Hematopoietic multipotent progenitor cell (in vitro differentiated cells): ENCODE measurements at regions not wholly inside any gene's neighbourhood (a gene's known extent, or its start where the extent isn't known, plus 50 kb on each side); places are given as distances from the start of the nearest gene placed in this dataset.

Experiments used
- DNase-seq, 3 donors: peaks; one replicate each; pipeline ENCODE4 v3.0.0-alpha.2; 2011 to 2015; ENCODE audit warnings: low read depth in 2 of 3, low spot score in 2 of 3

DNA sequence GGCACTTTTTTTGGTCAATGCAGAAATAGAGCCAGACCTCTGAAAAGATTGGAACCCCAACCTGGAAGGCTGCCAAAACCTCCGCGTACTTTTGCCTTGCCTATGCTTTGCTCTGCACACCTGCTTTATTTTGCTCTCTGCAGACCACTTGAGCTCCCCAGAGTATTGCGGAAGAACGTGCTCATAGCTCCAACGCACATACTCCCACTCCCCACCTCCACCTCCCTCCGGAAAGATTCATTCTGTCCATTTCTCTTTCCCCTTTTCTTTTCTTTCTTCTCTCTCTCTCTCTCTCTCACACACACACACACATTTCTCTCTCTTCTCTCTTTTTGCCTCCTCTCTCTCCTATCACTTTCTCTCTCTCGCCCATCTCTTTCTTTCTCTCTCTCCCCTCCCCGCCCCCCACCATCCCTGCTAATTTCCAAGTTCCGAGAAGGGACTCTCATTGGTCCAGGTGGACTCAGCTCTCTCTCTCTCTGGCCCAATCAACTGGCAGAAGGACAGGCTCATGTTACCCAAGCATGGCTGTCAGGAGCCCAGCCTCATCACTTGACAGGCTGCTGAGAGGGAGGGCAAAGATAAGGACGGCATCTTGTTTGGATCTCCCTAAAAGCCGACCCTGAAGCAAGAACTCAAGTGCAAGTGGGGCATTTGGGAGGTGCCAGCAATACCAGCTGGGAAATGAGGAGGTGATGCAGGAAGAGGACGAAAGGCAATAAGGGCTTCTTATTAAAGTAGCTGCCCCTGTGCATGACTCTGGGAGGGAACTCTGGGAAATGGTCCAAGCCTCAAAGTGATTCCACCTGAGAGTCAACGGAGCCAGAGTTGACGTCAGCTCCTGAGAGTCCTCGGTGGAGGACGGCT is 246.1 kb downstream of the LY86 start:
- DNase-seq, result no peak

DNA sequence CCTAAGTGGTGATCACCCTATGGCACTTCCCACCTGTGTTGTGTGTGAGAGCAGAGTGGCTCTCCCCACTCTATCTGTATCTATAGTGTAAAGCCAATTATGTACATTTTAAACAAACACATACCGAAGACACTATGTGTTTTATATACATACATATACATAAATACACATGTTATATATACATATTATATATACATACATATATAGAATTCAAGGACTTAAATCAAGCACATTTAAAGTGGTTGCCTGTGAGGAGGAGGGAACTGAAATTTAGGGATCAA is 246.6 kb downstream of the LY86 start:
- DNase-seq, result no peak

DNA sequence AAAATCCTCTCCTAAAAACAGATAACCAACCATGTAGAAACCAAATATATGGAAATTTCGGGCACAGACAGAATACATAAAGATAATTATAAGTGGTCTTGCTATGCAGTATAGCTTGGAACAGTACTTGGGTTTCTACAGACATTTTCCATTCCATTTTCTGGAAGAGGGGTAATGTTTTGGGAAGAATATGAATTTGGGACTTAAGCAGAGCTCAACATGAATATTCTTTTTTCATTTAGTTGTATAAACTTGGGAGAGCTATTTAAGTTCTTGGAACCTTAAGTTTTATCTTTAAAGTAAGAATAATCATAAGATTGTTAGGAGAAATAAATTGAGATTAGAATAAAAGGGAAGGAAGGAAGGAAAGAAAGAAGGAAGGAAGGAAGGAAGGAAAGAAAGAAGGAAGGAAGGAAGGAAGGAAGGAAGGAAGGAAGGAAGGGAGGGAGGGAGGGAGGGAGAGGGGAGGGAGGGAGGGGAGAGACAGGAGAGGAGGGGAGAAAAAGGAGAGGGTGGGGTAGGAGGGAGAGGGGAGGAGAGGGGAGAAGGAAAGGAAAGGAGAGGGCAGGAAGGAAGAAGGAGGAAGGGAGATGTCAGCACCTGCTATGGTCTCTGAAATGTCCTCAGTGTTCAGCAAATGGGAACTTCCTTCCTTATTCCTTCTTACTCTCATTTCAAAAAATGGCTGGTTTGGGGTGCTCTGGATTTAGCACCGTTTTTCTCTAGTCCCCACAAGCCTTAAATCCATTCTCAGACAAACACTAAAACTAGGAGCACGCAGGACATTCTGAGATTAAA is 248.3 kb downstream of the LY86 start:
- DNase-seq, result no peak

DNA sequence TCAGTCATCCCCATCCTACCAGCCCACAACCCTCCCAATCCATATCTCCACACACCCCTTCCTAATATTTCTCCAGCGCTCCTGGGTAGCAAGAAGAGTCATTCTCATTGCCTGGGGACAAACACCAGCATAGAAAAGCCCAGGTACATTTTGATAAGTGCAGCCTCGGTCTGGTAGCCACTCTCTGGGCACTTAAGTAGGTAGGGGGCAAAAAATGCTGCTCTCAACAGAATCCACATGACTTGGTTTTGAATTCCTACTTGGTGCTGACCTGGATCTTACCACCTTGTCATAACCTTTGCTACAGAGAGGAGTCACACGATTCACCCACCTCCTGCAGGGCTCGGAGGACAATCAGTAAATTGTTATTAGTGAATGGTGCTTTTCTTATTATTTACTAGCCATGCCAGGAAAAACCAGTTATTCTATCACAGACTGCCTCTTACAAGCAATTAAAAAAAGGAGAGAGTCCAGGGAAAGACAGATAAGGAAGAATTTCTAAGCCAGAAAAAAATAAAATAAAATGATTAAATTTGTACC is 249.1 kb downstream of the LY86 start:
- no peak for DNase-seq

DNA sequence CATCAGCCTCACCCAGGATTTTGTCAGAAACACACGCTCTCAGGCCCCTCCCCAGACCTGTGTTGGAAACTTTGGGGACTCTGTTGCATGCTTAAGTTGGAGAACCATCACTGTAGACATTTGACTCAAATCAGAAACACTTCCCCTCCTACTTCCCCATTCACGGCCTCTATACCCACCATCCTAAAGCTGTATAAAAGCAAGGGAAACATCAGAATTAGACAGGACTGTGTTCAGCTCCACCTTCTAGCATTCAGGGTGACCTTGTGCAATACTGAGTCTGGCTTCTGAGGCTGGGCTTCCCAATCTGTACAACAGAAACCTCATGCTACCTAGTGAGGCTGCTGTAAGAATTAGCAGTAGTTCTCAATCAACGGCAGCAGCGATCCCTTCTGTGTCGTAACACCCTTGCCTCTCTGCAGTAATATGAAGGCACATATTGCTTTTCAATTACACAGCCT is 252.3 kb downstream of the LY86 start:
- peak in 1 of 3 donors; percentile 32 for DNase-seq

DNA sequence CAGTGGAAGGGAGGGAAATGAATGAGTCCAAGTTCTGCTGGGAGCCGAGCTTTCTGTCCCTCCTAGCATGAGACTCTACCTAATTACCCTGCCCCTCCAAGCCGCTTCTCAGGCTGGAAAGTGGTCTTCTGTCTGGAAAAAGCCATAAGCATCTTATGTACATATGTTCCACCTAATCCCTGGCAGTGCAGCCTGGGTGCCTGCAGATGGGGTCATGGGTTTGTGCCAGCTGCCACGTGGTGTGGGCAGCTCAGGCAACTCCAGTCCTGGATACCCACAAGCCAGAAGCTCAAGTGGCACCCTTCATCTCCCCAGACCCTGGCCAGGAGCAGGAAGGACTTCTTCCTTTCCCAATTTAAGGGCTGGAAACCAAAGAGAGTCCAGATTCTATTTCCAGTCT is 253.1 kb downstream of the LY86 start:
- peak in 1 of 3 donors; percentile 32 for DNase-seq

DNA sequence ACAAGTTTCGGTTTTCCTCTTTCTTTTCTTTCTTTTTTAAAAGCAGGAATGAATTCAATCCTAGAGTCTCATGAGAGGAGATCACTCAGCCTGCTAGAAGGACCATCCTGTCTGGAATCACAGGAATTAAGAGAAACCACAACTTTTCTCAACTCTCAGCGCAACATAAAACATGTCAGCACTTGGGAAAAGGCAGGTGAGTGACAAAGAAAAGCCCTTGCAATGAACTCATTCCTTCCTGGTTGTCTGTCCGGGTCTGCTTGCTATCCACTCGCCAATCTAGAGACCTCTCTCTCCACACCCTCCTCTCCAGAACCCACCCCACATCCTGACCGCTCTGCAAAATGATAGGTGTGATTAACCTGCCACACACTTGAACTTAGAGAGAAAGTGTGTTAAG is 253.8 kb downstream of the LY86 start:
- no peak for DNase-seq

DNA sequence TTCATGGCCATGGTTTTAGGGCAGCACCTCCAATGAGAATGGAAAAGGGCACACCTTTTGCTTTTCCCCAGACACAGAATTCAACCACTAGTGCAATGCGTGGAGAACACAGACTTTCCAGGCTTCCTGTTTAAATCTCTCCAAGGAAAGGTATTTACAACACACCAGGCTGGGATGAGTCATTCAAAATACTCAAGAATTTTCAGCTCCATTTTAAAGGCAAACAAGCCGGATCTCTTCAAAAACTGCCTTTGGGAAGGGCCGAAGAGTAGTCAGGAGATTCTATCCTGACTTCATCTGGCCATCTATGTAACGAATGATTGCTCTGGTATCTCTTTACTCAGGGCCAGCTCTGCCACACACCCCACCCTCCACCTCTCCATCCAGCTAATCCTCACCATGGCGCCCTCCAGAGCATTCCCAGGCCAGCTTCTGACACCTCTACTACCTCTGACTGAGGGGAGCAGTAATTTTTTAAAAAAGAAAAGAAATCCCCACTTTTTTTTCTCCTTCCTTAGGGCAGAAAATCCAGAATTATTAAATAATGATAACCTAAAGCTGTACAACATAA is 254.6 kb downstream of the LY86 start:
- DNase-seq, result no peak

DNA sequence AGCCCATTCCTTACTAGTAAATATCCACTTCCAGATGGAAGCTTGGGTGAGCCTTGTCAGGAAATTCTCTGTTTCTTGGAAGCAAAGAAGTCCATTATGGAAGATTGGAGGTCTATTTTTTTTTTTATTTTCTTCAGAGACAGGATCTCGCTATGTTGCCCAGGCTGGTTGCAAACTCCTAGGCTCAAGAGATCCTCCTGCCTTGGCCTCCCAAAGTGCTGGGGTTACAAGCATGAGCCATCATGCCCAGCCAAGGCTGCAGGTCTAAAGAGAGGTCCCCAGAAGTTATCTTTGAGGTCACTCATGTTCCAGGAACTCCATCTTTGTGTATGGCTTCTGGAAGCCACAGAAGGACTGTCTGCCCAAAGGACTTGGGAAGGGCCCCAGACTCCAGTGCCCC is 255.3 kb downstream of the LY86 start:
- no peak for DNase-seq

DNA sequence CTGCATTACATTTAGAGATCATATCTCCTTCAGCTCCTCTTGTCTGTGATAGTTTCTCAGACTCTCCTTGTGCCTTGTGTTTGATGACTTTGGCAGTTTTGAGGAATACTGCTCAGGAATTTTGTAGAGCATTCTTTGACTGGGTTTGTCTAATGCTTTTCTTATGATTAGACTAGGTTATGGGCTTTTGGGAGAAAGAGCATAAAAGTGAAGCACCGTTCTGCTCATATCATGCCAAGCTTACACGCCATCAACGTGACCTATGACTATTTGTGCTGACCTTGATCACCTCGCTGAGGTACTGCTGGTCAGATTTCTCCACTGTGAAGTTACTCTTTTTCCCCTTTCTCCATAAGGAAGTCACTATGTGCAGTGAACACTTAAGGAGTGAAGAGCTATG is 256.0 kb downstream of the LY86 start:
- DNase-seq, result no peak

DNA sequence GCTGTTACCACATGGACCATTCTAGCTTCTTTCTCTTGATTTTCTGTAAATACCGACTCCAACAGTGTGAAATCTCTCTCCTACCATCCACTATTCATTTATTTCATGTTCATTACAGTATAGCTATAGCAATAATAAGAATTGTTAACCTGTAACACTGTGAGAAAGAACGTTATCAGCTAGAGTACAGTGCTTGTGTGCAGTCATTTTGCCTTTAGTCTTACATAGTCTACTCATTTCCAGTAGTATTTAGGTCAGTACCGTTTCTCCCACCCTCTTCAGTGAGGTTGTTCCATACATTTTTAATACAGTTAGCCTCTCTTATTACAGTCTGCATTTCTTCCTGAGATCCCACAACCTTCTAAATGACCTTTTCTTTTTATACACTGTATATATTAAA is 257.1 kb downstream of the LY86 start:
- no peak for DNase-seq

DNA sequence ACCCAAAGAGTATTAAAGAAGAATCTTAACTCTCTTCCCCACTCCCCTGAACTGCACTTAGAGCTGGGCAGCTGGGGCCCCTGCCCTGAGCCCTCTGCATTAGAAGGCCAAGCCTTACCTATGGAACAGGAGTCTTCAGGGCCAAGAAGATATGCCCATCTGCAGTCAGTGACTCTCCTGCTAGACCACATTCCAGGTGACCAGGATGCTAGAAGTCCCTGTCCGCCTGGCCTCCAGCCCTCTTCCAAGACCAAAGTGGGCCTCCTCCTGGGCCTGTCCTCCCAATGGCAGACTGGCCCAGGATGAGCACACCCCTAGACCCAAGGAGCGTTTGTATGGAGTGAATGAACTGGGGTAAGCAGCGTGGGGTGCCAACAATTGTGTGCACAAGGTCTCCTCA is 259.1 kb downstream of the LY86 start:
- no peak for DNase-seq

DNA sequence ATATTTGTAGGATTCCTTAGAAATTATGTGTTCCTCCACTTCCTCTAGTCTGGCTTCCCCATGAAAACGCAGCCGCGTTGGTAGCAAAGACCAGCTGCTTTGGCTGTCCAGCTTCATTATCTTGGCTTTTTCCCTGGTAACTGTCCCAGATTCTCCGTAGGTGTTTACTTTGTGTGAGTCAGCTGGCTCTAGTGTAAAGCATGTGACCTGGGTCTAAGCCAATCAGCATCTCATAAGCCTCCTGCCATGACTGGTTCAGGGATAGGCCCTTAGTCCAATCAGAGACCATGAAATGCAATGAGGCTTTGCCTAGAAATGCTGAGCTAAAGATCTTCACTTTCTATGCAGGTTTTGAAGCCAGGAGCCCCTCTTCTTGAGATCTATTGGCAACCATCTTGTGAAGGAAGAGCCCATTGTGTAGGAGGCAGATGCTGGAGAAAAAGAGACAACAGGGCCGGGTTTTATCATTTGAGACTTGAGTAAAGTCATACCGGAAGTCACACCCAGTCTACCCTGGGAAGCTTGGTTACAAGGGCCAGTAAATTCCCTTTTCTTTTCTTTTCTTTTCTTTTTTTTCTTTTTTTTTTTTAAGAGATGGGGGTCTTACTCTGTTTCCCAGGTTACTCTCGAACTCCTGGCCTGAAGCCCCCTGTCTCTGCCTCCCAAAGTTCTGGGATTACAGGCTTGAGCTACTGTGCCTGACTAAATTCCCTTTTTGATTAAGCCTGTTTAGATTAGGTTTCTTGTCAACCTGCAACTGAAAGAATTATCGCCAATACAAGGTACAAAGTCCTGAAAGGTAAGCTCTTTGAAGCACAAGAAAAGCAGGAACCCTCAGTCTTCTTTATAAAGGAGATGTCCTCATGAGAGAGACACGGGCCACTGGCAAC is 256.5 kb upstream of the RREB1 start:
- DNase-seq, result no peak

DNA sequence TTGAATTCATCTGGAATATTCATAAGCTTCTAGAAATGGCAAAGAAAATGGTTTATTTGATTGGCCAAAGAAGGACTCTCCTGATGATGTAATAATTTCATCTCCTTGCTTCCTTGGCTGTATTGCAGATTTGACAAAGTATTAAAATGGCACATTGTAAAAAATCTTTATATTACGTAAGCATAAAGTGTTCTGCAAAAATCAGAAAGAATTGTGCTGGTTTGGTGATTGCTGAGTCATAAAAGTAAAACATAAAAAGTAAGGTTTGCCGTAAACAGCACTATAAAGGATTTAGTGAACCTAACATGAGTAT is 255.9 kb upstream of the RREB1 start:
- no peak for DNase-seq

DNA sequence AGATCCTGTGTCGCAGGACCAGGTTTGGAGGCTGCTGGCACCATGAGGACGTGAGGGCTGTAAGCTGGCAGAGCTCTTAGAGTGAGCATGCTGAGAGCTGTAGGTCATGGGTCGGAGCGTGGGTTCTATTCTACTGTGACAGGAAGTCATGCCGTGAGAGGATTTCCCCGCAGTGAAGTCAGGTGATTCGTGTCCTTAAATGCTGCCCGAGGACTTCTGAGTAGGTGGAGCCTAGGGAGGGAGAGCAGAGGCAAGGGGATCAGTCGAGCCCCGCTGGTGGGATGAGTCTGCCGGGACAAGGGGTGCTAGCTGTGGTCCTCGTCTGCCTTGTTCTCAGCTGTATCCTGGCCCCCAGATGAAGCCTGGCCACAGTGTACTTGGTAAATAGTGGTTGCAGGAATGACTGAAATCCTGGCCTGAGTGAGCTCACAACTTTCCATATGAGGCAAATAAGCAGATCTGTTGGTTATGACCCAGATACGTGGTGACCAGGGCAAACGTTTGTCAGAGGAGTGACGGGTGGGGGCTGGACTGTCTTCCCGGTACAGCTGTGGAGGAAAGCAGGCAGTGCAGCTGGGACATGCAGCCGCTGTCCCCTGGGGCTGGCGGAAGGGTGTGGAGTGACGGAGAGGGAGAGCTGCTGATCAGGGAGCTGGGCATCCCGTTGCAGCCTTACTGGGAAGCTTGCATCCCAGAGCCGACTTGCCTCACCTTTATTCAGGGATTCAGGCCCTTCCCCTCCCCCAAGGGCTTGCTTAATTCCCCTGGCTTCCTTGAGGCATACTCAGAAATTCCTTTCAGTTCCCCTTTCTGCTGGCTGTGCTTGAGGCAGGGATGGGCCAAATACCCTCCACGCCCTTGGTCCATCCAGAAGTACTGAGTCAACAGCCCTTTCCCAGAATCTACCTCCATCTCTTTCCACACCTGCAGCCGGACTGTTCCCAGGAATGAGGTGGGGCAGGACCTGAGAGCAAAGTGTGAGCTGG is 250.9 kb upstream of the RREB1 start:
- DNase-seq, result peak; percentile 11 to 63 (median 44)

DNA sequence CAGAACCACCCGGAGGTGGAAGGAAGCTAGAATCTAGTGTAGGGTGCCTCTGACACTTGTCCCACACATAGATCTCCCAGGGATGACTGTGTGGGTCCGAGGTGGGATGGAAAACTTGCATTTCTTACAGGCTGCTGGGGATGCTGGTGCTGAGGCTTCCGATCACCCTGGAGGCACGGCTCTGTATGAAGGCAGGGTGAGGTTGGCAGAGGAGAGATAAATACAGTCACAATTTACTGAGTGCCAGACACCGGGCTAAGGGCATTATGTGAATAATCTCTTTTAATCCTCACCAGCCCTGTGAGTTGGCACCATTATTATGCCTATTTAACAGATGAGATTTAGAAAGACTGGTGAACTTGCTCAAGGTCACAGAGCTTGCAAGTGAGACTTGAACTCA is 250.2 kb upstream of the RREB1 start:
- DNase-seq, result no peak

DNA sequence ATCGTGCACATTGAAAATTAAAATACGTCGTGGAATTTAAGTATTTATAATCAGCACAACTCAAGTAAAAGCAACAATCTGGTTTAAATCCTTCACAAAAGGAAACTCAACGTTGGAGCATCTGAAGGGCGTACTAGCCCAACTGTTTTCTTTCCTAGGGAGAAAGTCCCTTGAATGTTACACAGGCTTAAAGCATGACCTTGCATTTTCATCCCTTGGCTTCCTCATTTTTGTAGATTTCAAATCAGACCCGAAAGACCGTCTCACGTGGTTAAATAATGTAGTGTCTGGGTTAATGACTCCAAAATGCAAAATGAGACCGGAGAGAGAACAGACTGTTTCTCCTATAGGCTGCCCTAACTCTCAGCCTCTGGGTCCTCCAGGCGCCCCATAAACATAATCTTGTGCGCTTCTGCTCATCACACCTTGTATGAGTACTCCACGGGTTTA is 249.2 kb upstream of the RREB1 start:
- DNase-seq, result peak in 2 of 3 donors; percentile 76 to 90

DNA sequence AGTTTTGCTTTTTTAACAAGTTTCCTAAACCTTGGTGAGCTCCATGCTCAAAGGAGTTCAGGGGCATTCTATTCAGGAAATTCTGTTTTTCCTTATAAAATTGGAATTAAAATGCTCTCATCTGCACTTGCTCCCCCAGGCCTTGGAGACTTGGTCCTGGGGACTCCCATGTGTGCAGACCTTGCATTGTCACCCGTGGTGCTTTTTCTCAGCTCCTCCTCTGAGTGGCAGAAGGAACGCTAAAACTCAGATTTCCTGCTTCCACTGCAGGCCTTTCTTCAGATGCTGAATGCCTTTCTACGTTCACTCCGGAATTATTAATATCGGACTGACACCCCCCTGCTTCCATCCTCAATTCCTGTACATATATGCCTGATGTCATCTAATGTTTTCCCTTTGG is 248.7 kb upstream of the RREB1 start:
- no peak for DNase-seq

DNA sequence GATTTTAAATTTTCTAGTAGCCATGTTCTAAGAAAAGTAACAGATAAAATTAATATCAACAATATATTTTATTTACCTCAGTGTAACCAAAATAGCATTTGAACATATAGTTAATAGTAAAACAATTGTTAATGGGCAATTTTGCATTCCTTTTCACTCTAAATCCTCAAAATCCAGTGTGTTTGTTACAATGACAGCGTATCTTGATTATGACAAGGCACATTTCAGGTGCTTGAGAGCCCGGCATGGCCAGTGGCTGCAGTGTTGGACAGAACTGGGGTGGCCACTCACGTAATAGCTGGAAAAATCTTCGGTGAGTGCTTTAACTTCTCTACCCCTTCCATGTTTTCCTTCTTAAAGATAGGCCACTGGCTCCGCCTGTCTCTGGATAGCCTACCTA is 248.0 kb upstream of the RREB1 start:
- DNase-seq, result no peak
